HG03045 (cell line): ENCODE measurements at regions not wholly inside any gene's neighbourhood (a gene's known extent, or its start where the extent isn't known, plus 50 kb on each side); places are given as distances from the start of the nearest gene placed in this dataset.
"Not testable (repeated sequence)": the region's sequence is repeated elsewhere in the genome, so short reads cannot be mapped to it uniquely, and the experiment has no call there.

Source experiments
- ATAC-seq: cut with Tn5 transposase; IDR thresholded peaks from one replicate; pipeline ENCODE4 v1.9.1; 2021; ENCODE audit warnings: mild to moderate bottlenecking, moderate library complexity; ENCODE audit not compliant: unreplicated experiment

GRCh38 chr10:35889971-35890675 lies 248.0 kb upstream of the FZD8 start:
- ATAC-seq = no peak

GRCh38 chr10:35889226-35889625 lies 247.1 kb upstream of the FZD8 start:
- ATAC-seq = no peak

GRCh38 chr10:35888400-35888799 lies 246.3 kb upstream of the FZD8 start:
- ATAC-seq = no peak

GRCh38 chr10:35887685-35888084 lies 245.6 kb upstream of the FZD8 start:
- no peak for ATAC-seq

GRCh38 chr10:35885076-35885475 lies 243.0 kb upstream of the FZD8 start:
- ATAC-seq = no peak

GRCh38 chr10:35884657-35885071 lies 242.6 kb upstream of the FZD8 start:
- ATAC-seq = no peak

GRCh38 chr10:35882422-35883150 lies 240.5 kb upstream of the FZD8 start:
- ATAC-seq = no peak

- no peak for ATAC-seq
These were observed 239.2 kb upstream of the FZD8 start for GRCh38 chr10:35881320-35881719.

GRCh38 chr10:35876248-35876647 lies 234.2 kb upstream of the FZD8 start:
- no peak for ATAC-seq

- no peak for ATAC-seq
These were observed 233.1 kb upstream of the FZD8 start for GRCh38 chr10:35875016-35875676.

- no peak for ATAC-seq
These were observed 232.4 kb upstream of the FZD8 start for GRCh38 chr10:35874311-35875015.

- no peak for ATAC-seq
These were observed 230.6 kb upstream of the FZD8 start for GRCh38 chr10:35872671-35873070.

GRCh38 chr10:35870665-35871310 lies 228.7 kb upstream of the FZD8 start:
- ATAC-seq = no peak

- ATAC-seq = not testable (repeated sequence)
These were observed 216.7 kb upstream of the FZD8 start for GRCh38 chr10:35858676-35859283.

GRCh38 chr10:35857860-35858259 lies 215.8 kb upstream of the FZD8 start:
- no peak for ATAC-seq

GRCh38 chr10:35855155-35855947 lies 213.3 kb upstream of the FZD8 start:
- no peak for ATAC-seq

- ATAC-seq = no peak
These were observed 212.6 kb upstream of the FZD8 start for GRCh38 chr10:35854661-35855060.

GRCh38 chr10:35852721-35853120 lies 210.6 kb upstream of the FZD8 start:
- ATAC-seq = no peak

GRCh38 chr10:35848412-35848811 lies 206.3 kb upstream of the FZD8 start:
- no peak for ATAC-seq

- ATAC-seq = no peak
These were observed 202.6 kb upstream of the FZD8 start for GRCh38 chr10:35844686-35845085.
